Esophagus (tissue), 2 donors: ENCODE measurements at regions not wholly inside any gene's neighbourhood (a gene's known extent, or its start where the extent isn't known, plus 50 kb on each side); places are given as distances from the start of the nearest gene placed in this dataset.

Experiments
- H3K27ac ChIP-seq, 2 donors: one replicate each; pipeline ENCODE4 v1.5.1; 2013; ENCODE audit warnings: low read depth in 2 of 2, mild to moderate bottlenecking in 2 of 2, inconsistent platforms in 1 of 2, low read length in 1 of 2, moderate library complexity in 1 of 2
- H3K27me3 ChIP-seq, 2 donors: one replicate each; pipeline ENCODE4 v1.6.1; 2013; ENCODE audit warnings: low read length in 2 of 2, control low read depth in 1 of 2, mild to moderate bottlenecking in 1 of 2; ENCODE audit not compliant: insufficient read depth in 2 of 2, control insufficient read depth in 1 of 2
- H3K36me3 ChIP-seq, 2 donors: one replicate each; pipeline ENCODE4 v1.6.1; 2013; ENCODE audit warnings: low read length in 1 of 2; ENCODE audit not compliant: control insufficient read depth in 2 of 2, insufficient read depth in 2 of 2
- H3K4me1 ChIP-seq, 2 donors: one replicate each; pipeline ENCODE4 v1.6.1; 2013; ENCODE audit warnings: low read length in 1 of 2; ENCODE audit not compliant: control insufficient read depth in 2 of 2, insufficient read depth in 2 of 2
- H3K4me3 ChIP-seq, 2 donors: one replicate each; pipeline ENCODE4 v1.5.1; 2013; ENCODE audit warnings: low read length in 2 of 2, mild to moderate bottlenecking in 2 of 2, low read depth in 1 of 2, moderate library complexity in 1 of 2
- H3K9me3 ChIP-seq, 2 donors: one replicate each; pipeline ENCODE4 v1.6.1; 2013; ENCODE audit warnings: mild to moderate bottlenecking in 2 of 2, low read depth in 1 of 2, low read length in 1 of 2, moderate library complexity in 1 of 2; ENCODE audit not compliant: control insufficient read depth in 2 of 2, insufficient read depth in 1 of 2
- WGBS, 2 donors: extraction: QIAGEN DNeasy Blood & Tissue Kit; methylation state at CpG; one replicate each; pipeline ENCODE4 v1.1.7; 2013; 5-methylcytosine and 5-hydroxymethylcytosine counted together
- donor health status: healthy with polysubstance abuse.
- donor health status: Bipolar disorder and iron deficiency.

DNA sequence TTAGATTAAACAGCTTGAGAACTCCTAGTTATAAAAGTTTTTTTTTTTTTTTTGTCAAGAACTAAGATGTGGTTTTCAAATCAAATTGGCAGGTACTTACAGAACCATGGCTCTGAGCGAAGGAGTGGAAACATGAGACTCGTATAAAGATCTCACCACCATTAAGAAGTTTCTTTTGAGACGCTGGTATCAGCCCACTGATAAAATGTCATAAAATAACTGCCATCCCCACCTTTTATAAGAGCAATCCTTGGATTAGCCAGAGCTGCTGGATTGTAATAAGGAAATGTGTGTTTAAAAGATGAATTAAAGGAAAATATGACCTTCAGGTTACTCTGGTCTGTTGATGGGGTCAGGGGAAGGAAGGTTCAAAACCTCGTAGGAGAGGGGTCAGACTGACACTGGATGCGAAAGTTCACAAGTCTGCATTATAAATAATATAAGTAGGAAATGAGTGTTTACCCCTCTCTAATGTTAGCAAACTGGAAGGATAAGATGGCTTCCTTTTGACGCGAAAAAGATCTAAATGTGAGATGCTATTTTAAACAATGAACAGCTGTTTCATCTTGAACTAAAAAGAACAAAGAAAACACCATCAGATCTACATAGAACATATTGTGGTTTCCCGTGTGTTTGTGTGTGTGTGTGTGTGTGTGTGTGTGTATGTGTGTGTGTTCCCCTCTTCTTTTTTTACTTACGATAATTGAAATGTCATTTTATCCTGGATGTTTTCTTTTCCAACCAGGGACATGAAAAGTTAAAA is 386.8 kb upstream of the JAG1 start:
- no peak overlapping the region for H3K27ac ChIP-seq
- 68 to 73% methylated on average over 9 of the region's 9 CpGs for WGBS, 2 donors
- H3K4me1 ChIP-seq: no peaks in the 10 kb centered on the region
- H3K36me3 ChIP-seq: no peaks in the 10 kb centered on the region
- no peak overlapping the region for H3K4me3 ChIP-seq
- no peaks in the 10 kb centered on the region for H3K9me3 ChIP-seq
- H3K27me3 ChIP-seq: no peaks in the 10 kb centered on the region

DNA sequence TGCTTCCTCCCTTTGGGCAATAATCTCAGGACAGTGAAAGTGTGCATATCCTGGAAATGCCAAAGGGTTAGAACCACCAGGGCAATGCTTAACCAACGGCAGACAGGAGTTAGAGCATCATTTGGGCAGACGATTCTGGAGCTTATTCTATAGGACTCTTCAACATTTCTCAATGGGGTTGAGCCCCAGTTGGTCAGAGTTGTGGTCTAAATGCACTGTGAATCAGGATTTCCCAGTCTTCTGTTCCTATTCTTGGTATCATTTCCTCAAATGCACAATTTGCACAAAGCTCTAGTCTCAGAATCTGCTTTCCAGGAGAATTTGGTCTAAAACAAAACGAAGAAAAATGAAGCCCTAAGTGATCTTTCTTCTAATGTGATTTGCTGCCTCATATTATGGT is 389.6 kb upstream of the JAG1 start:
- H3K27ac ChIP-seq: no peak overlapping the region
- no peaks in the 10 kb centered on the region for H3K9me3 ChIP-seq
- no peaks in the 10 kb centered on the region for H3K4me1 ChIP-seq
- H3K36me3 ChIP-seq: no peaks in the 10 kb centered on the region
- H3K27me3 ChIP-seq: no peaks in the 10 kb centered on the region
- H3K4me3 ChIP-seq: no peak overlapping the region
- WGBS, 2 donors: 83 to 86% methylated on average over 3 of the region's 3 CpGs

GRCh38 chr20:11064946-11065345 is 391.1 kb upstream of the JAG1 start:
- H3K36me3 ChIP-seq: no peaks in the 10 kb centered on the region
- no peaks in the 10 kb centered on the region for H3K9me3 ChIP-seq
- H3K27me3 ChIP-seq: no peaks in the 10 kb centered on the region
- no peak overlapping the region for H3K4me3 ChIP-seq
- 79 to 88% methylated on average over 2 of the region's 2 CpGs for WGBS, 2 donors
- no peaks in the 10 kb centered on the region for H3K4me1 ChIP-seq
- no peak overlapping the region for H3K27ac ChIP-seq

GRCh38 chr20:11067359-11067758 is 393.6 kb upstream of the JAG1 start:
- Histone ChIP-seq H3K36me3 (no peaks in the 10 kb centered on the region), H3K4me1 (no peaks in the 10 kb centered on the region), H3K9me3 (no peaks in the 10 kb centered on the region), H3K27ac (no peak overlapping the region), H3K27me3 (no peaks in the 10 kb centered on the region), H3K4me3 (no peak overlapping the region)
- 70 to 78% methylated on average over 1 of the region's 1 CpG for WGBS, 2 donors

DNA sequence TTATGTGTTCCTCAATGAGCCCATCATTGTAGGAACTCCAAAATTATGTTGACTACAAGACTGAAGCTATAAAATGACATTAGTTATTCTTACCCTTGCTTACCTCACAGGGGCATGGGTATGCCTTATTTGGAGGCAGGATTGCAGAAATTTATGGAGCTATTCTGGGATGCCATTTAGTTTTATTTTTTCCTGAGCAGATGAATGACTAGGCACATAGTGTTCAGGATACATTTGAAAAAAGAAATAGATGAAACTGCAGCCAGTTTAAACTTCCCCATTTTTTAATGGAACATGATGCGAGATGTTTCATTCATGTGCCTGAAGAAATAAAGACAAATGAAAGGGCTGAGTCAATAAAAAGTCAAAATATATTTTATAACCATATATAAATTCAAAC is 399.2 kb upstream of the JAG1 start:
- H3K27ac ChIP-seq: no peak overlapping the region
- no peaks in the 10 kb centered on the region for H3K9me3 ChIP-seq
- H3K4me1 ChIP-seq: no peaks in the 10 kb centered on the region
- no peak overlapping the region for H3K4me3 ChIP-seq
- H3K36me3 ChIP-seq: no peaks in the 10 kb centered on the region
- H3K27me3 ChIP-seq: no peaks in the 10 kb centered on the region
- WGBS, 2 donors: 72 to 90% methylated on average over 1 of the region's 1 CpG

- Histone ChIP-seq H3K27ac (no peak overlapping the region), H3K36me3 (no peaks in the 10 kb centered on the region), H3K9me3 (no peaks in the 10 kb centered on the region), H3K4me1 (no peaks in the 10 kb centered on the region), H3K27me3 (no peaks in the 10 kb centered on the region), H3K4me3 (no peak overlapping the region)
- WGBS, 2 donors: 75 to 80% methylated on average over 10 of the region's 10 CpGs
Observed at GRCh38 chr20:11076434-11077105, 402.8 kb upstream of the JAG1 start.

DNA sequence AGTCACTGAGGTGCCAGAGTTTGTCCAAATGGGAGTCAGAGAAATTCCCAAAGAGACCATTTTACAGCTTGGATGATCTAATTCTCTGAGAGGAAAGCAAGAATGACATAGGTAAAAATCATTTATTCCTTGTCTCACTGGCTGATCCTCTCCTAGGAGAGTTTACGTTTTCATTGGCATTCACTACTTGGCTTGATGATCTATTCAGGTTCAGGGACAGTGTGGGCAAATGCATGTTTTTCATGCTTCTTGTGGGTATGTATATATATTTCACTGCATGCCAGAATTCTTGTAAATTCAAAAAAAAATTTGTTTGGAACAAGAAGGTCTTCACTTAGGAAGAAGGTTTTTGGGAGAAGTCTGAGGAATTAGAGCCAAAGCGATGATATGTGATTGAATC is 403.4 kb upstream of the JAG1 start:
- no peaks in the 10 kb centered on the region for H3K36me3 ChIP-seq
- H3K9me3 ChIP-seq: no peaks in the 10 kb centered on the region
- no peak overlapping the region for H3K27ac ChIP-seq
- no peak overlapping the region for H3K4me3 ChIP-seq
- no peaks in the 10 kb centered on the region for H3K27me3 ChIP-seq
- 82 to 90% methylated on average over 2 of the region's 2 CpGs for WGBS, 2 donors
- H3K4me1 ChIP-seq: no peaks in the 10 kb centered on the region

DNA sequence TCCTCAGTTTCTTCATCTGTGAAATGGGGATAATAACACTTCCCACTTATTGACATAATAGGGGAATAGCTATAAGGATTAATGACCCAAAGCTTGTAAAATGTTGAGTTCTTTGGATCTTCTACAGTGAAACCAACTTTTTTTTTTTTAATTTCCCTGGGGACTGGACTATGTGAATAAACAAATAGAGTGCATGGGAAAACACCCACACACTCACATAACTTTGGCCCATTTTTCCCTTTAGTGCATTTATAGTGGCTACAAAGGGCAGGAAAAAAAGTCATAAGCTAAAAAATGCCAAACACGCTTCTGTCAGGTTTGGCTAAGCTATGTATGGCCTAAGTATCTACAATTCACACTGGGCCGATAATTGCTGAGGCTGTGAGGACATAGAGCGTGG is 406.2 kb upstream of the JAG1 start:
- H3K27ac ChIP-seq: no peak overlapping the region

DNA sequence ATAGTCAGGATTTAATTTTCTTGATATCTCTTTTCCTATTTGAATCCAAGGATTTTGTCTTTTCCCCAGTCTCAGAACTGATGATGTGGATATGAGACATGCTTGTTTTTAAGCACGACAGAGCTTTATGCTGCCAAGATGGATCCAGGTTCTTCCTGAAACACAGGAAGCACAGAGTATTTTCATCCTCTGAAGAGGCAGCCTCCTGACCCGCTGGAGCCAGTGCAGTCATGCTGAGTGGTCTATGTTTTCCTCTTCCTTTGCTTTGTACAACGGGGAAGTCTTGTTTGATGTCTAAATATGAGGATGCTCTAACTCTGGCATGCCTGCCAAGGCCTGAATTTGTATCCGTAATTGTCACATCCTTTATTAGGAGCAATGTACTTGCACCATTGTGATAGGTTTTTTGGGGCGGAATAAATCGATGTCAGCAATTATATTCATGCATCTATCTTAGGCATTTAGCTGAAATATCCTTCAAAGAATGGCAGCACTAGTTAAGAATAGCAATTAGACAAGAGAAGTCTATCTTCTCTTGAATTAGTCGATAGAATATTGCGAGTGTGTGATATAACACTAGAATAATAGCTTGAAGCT is 407.1 kb upstream of the JAG1 start:
- H3K9me3 ChIP-seq: no peaks in the 10 kb centered on the region
- H3K27ac ChIP-seq: no peak overlapping the region
- H3K27me3 ChIP-seq: no peaks in the 10 kb centered on the region
- H3K4me1 ChIP-seq: no peaks in the 10 kb centered on the region
- H3K36me3 ChIP-seq: no peaks in the 10 kb centered on the region
- H3K4me3 ChIP-seq: no peak overlapping the region
- WGBS, 2 donors: 81 to 85% methylated on average over 8 of the region's 8 CpGs

More for the DNA sequence above, 406.2 kb upstream of the JAG1 start:
- Histone ChIP-seq H3K36me3 (no peaks in the 10 kb centered on the region), H3K4me3 (no peak overlapping the region), H3K4me1 (no peaks in the 10 kb centered on the region), H3K9me3 (no peaks in the 10 kb centered on the region), H3K27me3 (no peaks in the 10 kb centered on the region)
- WGBS, 2 donors: 83 to 89% methylated on average over 3 of the region's 3 CpGs
